ENCODE measurements at regions not wholly inside any gene's neighbourhood (a gene's known extent, or its start where the extent isn't known, plus 50 kb on each side); places are given as distances from the start of the nearest gene placed in this dataset.

DNA sequence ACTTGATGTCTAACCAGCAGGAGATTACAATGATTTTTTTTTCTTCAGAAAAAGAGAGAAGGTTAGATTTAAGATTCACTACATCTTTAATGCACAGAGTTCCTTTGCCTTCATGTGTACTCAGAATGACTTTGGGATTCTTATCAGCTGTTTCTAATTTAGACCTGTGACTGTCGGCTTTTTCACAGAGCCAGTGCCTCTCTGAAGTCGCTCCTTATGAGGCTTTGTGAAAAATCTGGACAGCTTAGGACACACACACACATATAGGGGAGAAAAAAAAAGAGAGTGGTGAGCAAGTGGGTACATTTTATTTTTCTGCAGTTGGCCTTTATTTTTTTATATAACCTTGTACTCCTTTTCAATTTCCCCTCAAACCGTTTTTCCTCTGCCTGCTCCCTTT lies 893.1 kb upstream of the CELF4 start:
- H3K36me3 ChIP-seq (ENCODE audit: control insufficient read depth, insufficient read depth, low read length, severe bottlenecking), result no peaks in the 10 kb centered on the region
- H3K9me3 ChIP-seq (ENCODE audit: control insufficient read depth, low read length), result no peaks in the 10 kb centered on the region
- H3K9ac ChIP-seq (ENCODE audit: low read length), result no peak overlapping the region
- DNase-seq (ENCODE audit: low read depth), result no peak
- no peaks in the 10 kb centered on the region for H3K4me1 ChIP-seq (ENCODE audit: control insufficient read depth, insufficient read depth, low read length)
- H3K27me3 ChIP-seq (replicated peaks; ENCODE audit: control insufficient read depth, insufficient read depth, low read length), result no peaks in the 10 kb centered on the region
- H3K4me3 ChIP-seq (ENCODE audit: low read length), result no peak overlapping the region

DNA sequence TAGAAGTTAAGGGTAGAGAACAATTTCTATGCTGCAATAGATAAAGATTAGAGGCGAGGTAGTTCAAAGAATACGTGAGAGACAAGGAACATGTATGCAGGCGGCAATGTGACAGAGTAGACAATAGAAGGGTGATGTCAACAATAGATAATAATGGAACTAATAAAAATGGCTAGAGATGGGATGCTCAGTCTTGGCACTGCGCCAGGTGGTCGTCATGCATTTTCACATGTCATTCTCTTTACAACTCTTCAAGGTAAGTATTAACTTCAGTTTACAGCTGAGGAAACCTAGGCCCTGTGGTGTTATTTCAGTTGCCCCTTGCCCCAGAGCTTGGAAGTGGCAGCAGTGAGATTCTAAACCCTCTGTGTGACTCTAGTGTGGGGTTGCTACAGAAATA lies 890.7 kb upstream of the CELF4 start:
- Histone ChIP-seq H3K9ac (ENCODE audit: low read length) (no peak overlapping the region), H3K36me3 (ENCODE audit: control insufficient read depth, insufficient read depth, low read length, severe bottlenecking) (no peaks in the 10 kb centered on the region), H3K27me3 (replicated peaks; ENCODE audit: control insufficient read depth, insufficient read depth, low read length) (no peaks in the 10 kb centered on the region), H3K4me1 (ENCODE audit: control insufficient read depth, insufficient read depth, low read length) (no peaks in the 10 kb centered on the region), H3K9me3 (ENCODE audit: control insufficient read depth, low read length) (no peaks in the 10 kb centered on the region), H3K4me3 (ENCODE audit: low read length) (no peak overlapping the region)
- DNase-seq (ENCODE audit: low read depth), result no peak

- H3K9ac ChIP-seq (ENCODE audit: low read length), result no peak overlapping the region
- no peaks in the 10 kb centered on the region for H3K27me3 ChIP-seq (replicated peaks; ENCODE audit: control insufficient read depth, insufficient read depth, low read length)
- H3K4me1 ChIP-seq (ENCODE audit: control insufficient read depth, insufficient read depth, low read length), result no peaks in the 10 kb centered on the region
- no peak overlapping the region for H3K4me3 ChIP-seq (ENCODE audit: low read length)
- no peaks in the 10 kb centered on the region for H3K9me3 ChIP-seq (ENCODE audit: control insufficient read depth, low read length)
- H3K36me3 ChIP-seq (ENCODE audit: control insufficient read depth, insufficient read depth, low read length, severe bottlenecking), result no peaks in the 10 kb centered on the region
- no peak for DNase-seq (ENCODE audit: low read depth)
Measured at GRCh38 chr18:38454764-38455469, 889.3 kb upstream of the CELF4 start.

DNA sequence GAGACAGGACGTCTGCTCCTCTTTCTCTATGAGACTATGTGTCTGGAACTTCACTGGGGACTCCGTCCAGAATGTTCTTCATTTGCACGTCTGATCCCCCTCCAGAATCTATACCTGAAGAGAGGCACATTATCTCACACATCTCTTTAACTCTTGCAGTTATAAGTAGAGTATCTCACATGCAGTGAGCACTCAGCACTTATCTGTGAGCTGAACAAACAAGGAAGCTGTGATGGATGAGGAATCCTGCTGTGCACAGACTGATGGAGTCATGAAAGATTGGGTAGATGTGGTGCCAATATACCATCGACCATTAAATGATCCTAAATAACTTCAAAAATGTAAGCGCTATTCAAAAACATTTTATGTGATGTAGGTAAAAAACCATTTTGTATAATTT lies 888.3 kb upstream of the CELF4 start:
- Histone ChIP-seq H3K9me3 (ENCODE audit: control insufficient read depth, low read length) (no peaks in the 10 kb centered on the region), H3K36me3 (ENCODE audit: control insufficient read depth, insufficient read depth, low read length, severe bottlenecking) (no peaks in the 10 kb centered on the region), H3K4me3 (ENCODE audit: low read length) (no peak overlapping the region), H3K4me1 (ENCODE audit: control insufficient read depth, insufficient read depth, low read length) (no peaks in the 10 kb centered on the region), H3K27me3 (replicated peaks; ENCODE audit: control insufficient read depth, insufficient read depth, low read length) (no peaks in the 10 kb centered on the region), H3K9ac (ENCODE audit: low read length) (no peak overlapping the region)
- no peak for DNase-seq (ENCODE audit: low read depth)

DNA sequence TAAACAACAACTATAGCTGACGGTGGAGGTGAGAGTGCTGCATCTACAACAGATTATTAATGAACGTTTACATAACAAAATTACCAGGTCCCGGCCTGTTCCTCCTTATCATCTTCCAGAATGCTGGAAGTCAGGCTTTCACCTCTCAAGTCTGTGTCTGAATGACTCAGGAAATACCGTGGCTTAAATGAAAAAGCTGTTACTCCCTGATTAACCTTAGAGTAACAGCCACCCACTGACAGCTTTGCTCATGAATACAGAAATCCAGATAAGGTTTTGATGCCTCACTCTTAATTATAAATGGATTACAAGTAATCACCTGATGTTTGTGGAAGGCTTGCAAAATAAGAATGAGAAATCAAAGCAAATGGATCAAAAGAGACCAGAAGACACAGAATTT lies 885.3 kb upstream of the CELF4 start:
- Histone ChIP-seq H3K4me3 (ENCODE audit: low read length) (no peak overlapping the region), H3K4me1 (ENCODE audit: control insufficient read depth, insufficient read depth, low read length) (no peaks in the 10 kb centered on the region), H3K9ac (ENCODE audit: low read length) (no peak overlapping the region), H3K27me3 (replicated peaks; ENCODE audit: control insufficient read depth, insufficient read depth, low read length) (no peaks in the 10 kb centered on the region), H3K36me3 (ENCODE audit: control insufficient read depth, insufficient read depth, low read length, severe bottlenecking) (no peaks in the 10 kb centered on the region), H3K9me3 (ENCODE audit: control insufficient read depth, low read length) (no peaks in the 10 kb centered on the region)
- no peak for DNase-seq (ENCODE audit: low read depth)

DNA sequence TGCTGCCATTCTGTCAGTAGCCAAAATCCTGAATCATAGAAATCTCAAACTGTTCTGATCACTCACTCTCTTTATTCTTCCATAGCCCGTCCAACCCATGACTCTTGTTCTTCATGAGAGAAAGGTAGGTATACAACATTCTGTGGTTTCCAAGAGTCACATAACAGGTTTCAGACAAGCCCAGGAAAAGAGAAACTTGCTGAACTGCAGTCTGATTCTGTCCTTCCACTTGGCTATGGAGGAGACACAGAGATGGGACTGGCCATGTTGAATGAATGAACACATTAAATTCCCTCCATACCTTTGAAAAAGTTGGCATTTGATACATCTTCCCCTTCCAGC lies 880.2 kb upstream of the CELF4 start:
- no peak overlapping the region for H3K4me3 ChIP-seq (ENCODE audit: low read length)
- H3K27me3 ChIP-seq (replicated peaks; ENCODE audit: control insufficient read depth, insufficient read depth, low read length), result no peaks in the 10 kb centered on the region
- H3K36me3 ChIP-seq (ENCODE audit: control insufficient read depth, insufficient read depth, low read length, severe bottlenecking), result no peaks in the 10 kb centered on the region
- H3K9ac ChIP-seq (ENCODE audit: low read length), result no peak overlapping the region
- no peaks in the 10 kb centered on the region for H3K4me1 ChIP-seq (ENCODE audit: control insufficient read depth, insufficient read depth, low read length)
- DNase-seq (ENCODE audit: low read depth), result no peak
- no peaks in the 10 kb centered on the region for H3K9me3 ChIP-seq (ENCODE audit: control insufficient read depth, low read length)

DNA sequence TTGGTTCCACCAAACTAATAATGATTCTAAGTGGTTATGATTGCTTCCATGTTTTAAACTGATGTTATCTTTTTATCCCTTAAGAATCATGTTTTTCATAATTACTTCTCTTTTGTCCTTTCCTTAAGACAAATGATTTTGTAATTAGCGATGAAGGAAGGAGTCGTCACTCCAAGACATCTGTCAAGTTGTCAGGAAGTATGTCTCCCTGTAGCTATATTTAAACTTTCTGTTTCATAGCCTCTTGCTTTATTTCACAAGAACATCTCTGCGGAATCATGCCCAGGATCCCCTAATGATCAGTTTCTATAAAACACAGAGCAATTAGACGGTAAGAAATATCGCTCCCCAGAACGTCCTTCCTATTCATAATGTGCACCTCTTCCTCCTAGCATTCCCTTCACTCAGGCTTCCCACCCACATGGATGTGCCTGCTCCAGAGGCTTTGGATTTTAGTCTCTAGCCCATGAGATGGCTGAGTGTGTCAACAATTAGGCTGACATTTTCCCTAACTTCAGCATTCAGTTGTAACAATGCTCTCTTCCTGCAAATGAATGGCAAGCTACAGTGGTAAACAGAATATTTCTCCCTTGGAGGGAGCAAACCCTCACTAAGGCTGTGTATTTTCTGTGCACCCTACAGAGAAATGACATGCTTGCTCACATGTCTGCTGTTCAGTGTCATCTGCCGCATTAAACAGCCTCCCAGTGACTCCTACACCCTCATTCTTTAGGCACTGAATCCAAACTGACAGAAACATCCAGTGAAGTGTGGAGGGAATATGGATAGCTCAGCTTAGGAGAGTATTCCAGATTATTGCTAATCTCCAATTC lies 879.6 kb upstream of the CELF4 start:
- Histone ChIP-seq H3K27me3 (replicated peaks; ENCODE audit: control insufficient read depth, insufficient read depth, low read length) (no peaks in the 10 kb centered on the region), H3K9ac (ENCODE audit: low read length) (no peak overlapping the region), H3K36me3 (ENCODE audit: control insufficient read depth, insufficient read depth, low read length, severe bottlenecking) (no peaks in the 10 kb centered on the region), H3K4me3 (ENCODE audit: low read length) (no peak overlapping the region), H3K9me3 (ENCODE audit: control insufficient read depth, low read length) (no peaks in the 10 kb centered on the region), H3K4me1 (ENCODE audit: control insufficient read depth, insufficient read depth, low read length) (no peaks in the 10 kb centered on the region)
- DNase-seq (ENCODE audit: low read depth), result no peak

DNA sequence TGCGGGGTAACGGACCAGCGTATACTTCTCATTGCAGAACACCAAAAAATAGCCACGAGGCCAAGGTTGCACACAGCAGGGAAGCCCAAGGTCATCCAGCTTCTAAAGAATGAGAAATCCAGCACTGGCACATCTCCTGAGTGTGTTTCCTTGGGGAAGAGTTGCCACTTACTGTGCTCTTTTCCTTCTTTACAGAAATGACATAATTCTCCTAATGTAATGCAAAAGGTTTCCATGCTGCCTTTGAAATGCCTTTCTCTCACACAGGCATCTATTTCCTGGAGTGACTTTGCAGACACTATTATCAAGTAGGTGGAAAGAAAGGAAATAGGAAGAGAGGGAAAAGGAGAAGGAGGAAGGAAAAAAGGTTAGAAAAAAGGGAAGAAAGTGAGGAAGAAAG lies 862.1 kb upstream of the CELF4 start:
- DNase-seq (ENCODE audit: low read depth), result no peak
- Histone ChIP-seq H3K4me1 (ENCODE audit: control insufficient read depth, insufficient read depth, low read length) (no peaks in the 10 kb centered on the region), H3K27me3 (replicated peaks; ENCODE audit: control insufficient read depth, insufficient read depth, low read length) (no peaks in the 10 kb centered on the region), H3K9ac (ENCODE audit: low read length) (no peak overlapping the region), H3K36me3 (ENCODE audit: control insufficient read depth, insufficient read depth, low read length, severe bottlenecking) (no peaks in the 10 kb centered on the region), H3K9me3 (ENCODE audit: control insufficient read depth, low read length) (no peaks in the 10 kb centered on the region), H3K4me3 (ENCODE audit: low read length) (no peak overlapping the region)

DNA sequence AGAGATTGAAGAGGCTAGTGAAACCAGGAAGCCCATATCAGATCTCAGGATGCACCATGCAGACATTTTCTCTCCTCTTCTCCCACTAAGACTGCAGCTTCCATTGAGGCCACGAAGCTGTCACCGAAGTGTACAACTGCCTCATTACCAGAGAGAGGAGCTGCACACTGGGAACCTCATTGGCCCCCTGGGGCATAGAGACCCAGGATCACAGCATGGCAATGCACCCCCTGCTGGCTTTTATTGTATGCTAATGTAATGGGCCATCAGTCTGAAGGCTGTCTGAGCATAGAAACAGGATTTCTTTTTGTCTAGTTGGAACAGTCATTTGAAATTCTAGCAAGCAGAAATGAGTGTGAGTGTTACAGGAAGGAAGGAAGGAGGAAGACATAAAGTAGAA lies 861.6 kb upstream of the CELF4 start:
- H3K9me3 ChIP-seq (ENCODE audit: control insufficient read depth, low read length), result no peaks in the 10 kb centered on the region
- H3K4me1 ChIP-seq (ENCODE audit: control insufficient read depth, insufficient read depth, low read length), result no peaks in the 10 kb centered on the region
- DNase-seq (ENCODE audit: low read depth), result no peak
- H3K36me3 ChIP-seq (ENCODE audit: control insufficient read depth, insufficient read depth, low read length, severe bottlenecking), result no peaks in the 10 kb centered on the region
- H3K4me3 ChIP-seq (ENCODE audit: low read length), result no peak overlapping the region
- H3K9ac ChIP-seq (ENCODE audit: low read length), result no peak overlapping the region
- H3K27me3 ChIP-seq (replicated peaks; ENCODE audit: control insufficient read depth, insufficient read depth, low read length), result no peaks in the 10 kb centered on the region

DNA sequence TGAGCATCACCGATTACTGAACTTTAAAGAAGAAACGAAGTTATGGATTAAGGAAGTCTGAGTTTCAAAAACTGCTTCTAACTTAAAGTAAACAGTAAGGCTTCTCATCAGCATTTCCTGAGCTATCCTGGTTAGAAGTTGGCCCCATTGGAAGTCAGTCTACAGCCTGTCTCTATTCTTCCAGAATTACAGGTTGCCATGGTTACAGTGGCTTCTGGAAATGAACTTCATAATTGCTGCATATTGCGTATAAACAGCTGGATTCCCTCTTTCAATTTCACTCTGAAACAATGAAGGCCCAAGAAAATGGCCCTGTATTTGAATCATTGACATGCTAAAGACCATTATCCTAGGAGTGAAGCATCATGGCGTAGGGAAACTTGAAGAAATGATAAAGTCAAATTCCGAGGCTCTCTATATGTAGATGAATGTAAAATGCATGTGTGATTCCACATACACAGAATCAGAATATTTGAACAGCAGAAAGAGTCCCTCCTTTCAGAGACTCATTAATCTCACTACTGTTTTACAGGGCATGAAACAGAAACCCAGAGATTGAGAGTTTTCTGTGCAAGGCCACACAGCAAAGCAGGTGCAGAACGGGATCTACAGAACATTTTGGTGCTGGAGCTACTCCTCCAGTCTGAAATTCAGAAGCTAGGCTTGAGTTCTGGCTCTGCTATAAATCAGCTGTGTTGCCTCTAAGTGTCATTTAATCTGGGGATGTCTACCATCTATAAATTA lies 856.4 kb upstream of the CELF4 start:
- H3K4me3 ChIP-seq (ENCODE audit: low read length), result no peak overlapping the region
- H3K9me3 ChIP-seq (ENCODE audit: control insufficient read depth, low read length), result no peaks in the 10 kb centered on the region
- no peak overlapping the region for H3K9ac ChIP-seq (ENCODE audit: low read length)
- no peaks in the 10 kb centered on the region for H3K27me3 ChIP-seq (replicated peaks; ENCODE audit: control insufficient read depth, insufficient read depth, low read length)
- DNase-seq (ENCODE audit: low read depth), result no peak
- H3K4me1 ChIP-seq (ENCODE audit: control insufficient read depth, insufficient read depth, low read length), result no peaks in the 10 kb centered on the region
- H3K36me3 ChIP-seq (ENCODE audit: control insufficient read depth, insufficient read depth, low read length, severe bottlenecking), result no peaks in the 10 kb centered on the region

- Histone ChIP-seq H3K36me3 (ENCODE audit: control insufficient read depth, insufficient read depth, low read length, severe bottlenecking) (no peaks in the 10 kb centered on the region), H3K9ac (ENCODE audit: low read length) (no peak overlapping the region), H3K4me3 (ENCODE audit: low read length) (no peak overlapping the region), H3K27me3 (replicated peaks; ENCODE audit: control insufficient read depth, insufficient read depth, low read length) (no peaks in the 10 kb centered on the region), H3K9me3 (ENCODE audit: control insufficient read depth, low read length) (no peaks in the 10 kb centered on the region), H3K4me1 (ENCODE audit: control insufficient read depth, insufficient read depth, low read length) (no peaks in the 10 kb centered on the region)
- no peak for DNase-seq (ENCODE audit: low read depth)
Measured at GRCh38 chr18:38421021-38421420, 855.4 kb upstream of the CELF4 start.
